GM12864 (cell line): ENCODE measurements at regions not wholly inside any gene's neighbourhood (a gene's known extent, or its start where the extent isn't known, plus 50 kb on each side); places are given as distances from the start of the nearest gene placed in this dataset.

ENCODE experiments used
- DNase-seq: peaks from one replicate; pipeline ENCODE4 v3.0.0-alpha.2; 2011; ENCODE audit warnings: low read depth
- H3K4me3 ChIP-seq: 2 replicates; pipeline ENCODE4 v1.5.1; 2011; ENCODE audit warnings: mild to moderate bottlenecking, low read depth, low read length, control low read depth
- CTCF ChIP-seq: IDR thresholded peaks from 2 replicates; pipeline ENCODE4 v1.5.1; 2011; ENCODE audit warnings: low read depth, mild to moderate bottlenecking, moderate library complexity, low read length, control low read depth, inconsistent platforms; ENCODE audit errors: missing control alignments

GRCh38 chr1:182281541-182281940 lies 110.0 kb downstream of the GLUL start:
- H3K4me3 ChIP-seq = no peak overlapping the region
- DNase-seq = no peak
- no peak for TF ChIP-seq CTCF

- no peak for DNase-seq
- TF ChIP-seq CTCF = no peak
- no peak overlapping the region for H3K4me3 ChIP-seq
These were observed 111.1 kb downstream of the GLUL start for GRCh38 chr1:182280504-182280900.

- DNase-seq = no peak
- no peak for TF ChIP-seq CTCF
- no peak overlapping the region for H3K4me3 ChIP-seq
These were observed 111.7 kb downstream of the GLUL start for GRCh38 chr1:182279724-182280503.

- no peak for DNase-seq
- TF ChIP-seq CTCF = no peak
- H3K4me3 ChIP-seq = no peak overlapping the region
These were observed 112.3 kb downstream of the GLUL start for GRCh38 chr1:182279302-182279701.

- H3K4me3 ChIP-seq = no peak overlapping the region
- no peak for DNase-seq
- no peak for TF ChIP-seq CTCF
These were observed 113.2 kb downstream of the GLUL start for GRCh38 chr1:182278144-182279054.

- no peak overlapping the region for H3K4me3 ChIP-seq
- no peak for DNase-seq
- TF ChIP-seq CTCF = no peak
These were observed 116.3 kb downstream of the GLUL start for GRCh38 chr1:182275271-182275670.
